HG03520 (cell line): ENCODE measurements at regions not wholly inside any gene's neighbourhood (a gene's known extent, or its start where the extent isn't known, plus 50 kb on each side); places are given as distances from the start of the nearest gene placed in this dataset.
"Not testable (repeated sequence)": the region's sequence is repeated elsewhere in the genome, so short reads cannot be mapped to it uniquely, and the experiment has no call there.

ENCODE experiments used
- ATAC-seq: cut with Tn5 transposase; IDR thresholded peaks from one replicate; pipeline ENCODE4 v1.9.1; 2021; ENCODE audit warnings: mild to moderate bottlenecking, moderate library complexity; ENCODE audit not compliant: unreplicated experiment

- ATAC-seq, result not testable (repeated sequence)
Observed at GRCh38 chrX:131875827-131876226, 147.3 kb upstream of the STK26 start.

DNA sequence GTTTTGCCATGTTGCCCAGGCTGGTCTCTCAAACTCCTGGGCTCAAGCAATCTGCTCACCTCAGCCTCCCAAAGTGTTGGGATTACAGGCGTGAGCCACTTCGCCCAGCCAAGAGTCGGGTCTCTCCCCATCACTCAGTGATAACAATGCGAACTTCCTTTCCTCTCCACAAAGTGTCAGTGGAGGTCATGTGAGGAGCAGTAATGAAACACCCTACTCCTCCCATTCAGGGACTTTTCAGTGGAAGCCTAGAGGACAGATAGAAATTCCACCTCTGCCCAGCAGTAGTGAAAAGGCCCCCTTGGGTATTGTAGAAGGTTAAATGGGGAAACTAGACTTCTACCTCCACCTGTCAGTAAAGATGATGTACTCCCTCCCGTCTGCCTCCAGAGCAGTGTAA is 141.9 kb upstream of the STK26 start:
- ATAC-seq, result no peak

- not testable (repeated sequence) for ATAC-seq
Observed at GRCh38 chrX:131885042-131885441, 138.1 kb upstream of the STK26 start.

DNA sequence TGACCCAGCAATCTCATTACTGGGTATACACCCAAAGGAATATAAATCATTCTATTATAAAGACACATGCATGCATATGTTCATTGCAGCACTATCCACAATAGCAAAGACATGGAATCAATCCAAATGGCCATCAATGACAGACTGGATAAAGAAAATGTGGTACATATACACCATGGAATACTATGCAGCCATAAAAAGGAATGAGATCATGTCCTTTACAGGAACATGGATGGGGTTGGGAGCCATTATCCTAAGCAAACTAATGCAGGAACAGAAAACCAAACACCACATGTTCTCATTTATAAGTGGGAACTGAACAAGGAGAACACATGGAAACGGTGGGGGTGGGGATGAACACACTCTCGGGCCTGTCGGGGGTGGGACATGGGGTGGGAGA is 129.2 kb upstream of the STK26 start:
- ATAC-seq, result not testable (repeated sequence)

GRCh38 chrX:131894995-131895394 is 128.1 kb upstream of the STK26 start:
- ATAC-seq, result no peak

- no peak for ATAC-seq
Observed at GRCh38 chrX:131895807-131896206, 127.3 kb upstream of the STK26 start.

- ATAC-seq, result no peak
Observed at GRCh38 chrX:131901546-131901945, 121.6 kb upstream of the STK26 start.

- ATAC-seq, result no peak
Observed at GRCh38 chrX:131907488-131908314, 115.4 kb upstream of the STK26 start.

GRCh38 chrX:131910586-131910985 is 112.5 kb upstream of the STK26 start:
- no peak for ATAC-seq

DNA sequence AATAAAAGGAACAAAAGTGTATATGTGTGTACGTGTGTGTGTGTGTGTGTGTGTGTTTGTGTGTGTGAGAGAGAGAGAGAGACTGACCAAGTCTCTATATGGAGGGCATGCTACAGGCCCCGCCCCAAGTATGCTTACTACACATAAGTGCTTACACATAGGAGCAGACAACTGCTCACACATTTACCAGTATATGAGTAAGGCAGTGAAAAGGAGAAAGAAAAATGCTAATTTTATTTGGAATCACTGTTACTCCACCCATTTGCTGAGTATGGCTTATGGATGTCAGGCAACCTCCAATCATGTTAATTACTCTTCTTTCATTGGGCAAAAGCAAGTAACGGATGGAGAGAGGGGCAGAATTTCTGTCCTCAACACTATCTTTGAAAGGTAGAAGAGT is 107.6 kb upstream of the STK26 start:
- no peak for ATAC-seq

DNA sequence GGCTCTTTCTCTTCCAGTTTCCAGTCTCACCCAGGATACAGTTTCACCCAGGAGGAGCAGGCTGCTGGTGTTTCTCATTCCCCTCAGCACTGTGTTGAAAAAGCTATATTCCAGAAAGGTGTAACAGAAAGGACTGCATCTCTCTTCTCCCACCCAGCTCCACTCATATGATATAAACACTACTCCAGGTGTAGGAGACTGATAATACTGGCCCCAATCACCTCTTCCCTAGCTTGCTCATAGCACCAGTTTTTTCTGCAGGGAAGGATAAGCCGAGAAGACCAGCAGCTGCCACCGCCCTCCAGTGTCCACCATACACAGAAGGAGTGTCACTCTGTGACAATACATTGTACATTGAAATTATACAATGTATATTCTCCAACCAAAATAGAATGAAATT is 105.5 kb upstream of the STK26 start:
- ATAC-seq, result no peak

DNA sequence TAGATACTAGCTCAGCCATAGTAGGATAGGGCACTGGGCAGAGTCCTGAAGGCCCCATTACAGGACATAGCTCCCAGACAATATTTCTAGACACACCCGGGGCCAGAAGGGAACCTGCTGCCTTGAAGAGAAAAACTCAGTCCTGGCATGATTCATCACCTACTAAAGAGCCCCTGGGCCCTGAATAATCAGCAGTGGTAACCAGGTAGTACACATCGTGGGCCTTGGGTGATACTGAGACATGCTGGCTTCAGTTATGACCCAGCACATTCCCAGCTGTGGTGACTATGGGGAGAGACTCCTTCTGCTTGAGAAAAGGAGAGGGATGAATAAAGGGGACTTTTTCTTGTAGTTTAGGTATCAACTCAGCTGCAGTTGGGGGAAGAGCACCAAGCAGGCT is 104.3 kb upstream of the STK26 start:
- no peak for ATAC-seq

- ATAC-seq, result no peak
Observed at GRCh38 chrX:131923614-131924250, 99.4 kb upstream of the STK26 start.

DNA sequence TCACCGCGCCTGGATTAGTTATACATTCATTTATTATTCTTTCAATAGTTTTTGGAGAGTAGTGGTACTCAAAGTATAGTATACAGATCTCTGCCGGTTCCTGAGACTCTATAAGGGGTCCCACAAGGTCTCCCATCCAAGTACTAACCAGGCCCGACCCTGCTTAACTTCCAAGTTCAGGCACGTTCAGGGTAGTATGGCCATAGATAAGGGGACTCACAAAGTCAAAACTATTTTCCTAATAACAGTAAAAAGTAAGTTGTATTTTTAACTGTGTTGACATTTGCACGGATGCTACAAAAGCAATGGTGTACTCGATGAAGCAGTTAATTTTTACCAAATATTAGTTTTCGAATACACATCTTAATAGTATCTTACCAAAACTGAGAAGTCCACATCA is 84.4 kb upstream of the STK26 start:
- ATAC-seq, result no peak

DNA sequence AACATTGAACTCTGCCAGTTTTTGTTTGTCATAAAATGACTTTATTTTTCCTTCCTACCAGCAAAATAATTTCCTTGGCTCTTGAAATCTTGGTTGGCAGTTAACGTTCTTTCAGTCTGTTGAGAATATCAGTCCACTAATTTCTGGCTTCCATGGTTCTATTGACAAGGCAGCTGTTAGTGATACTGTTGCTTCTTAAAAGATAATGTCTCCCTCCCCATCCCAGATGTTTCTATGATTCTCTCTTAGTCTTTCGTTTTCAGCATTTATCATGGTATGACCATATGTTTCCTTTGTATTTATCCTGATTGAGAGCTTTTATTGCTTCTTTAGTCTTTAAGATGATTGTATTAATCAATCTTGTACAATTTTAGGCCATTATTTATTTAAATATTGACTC is 81.1 kb upstream of the STK26 start:
- ATAC-seq, result no peak

GRCh38 chrX:131944936-131945902 is 77.9 kb upstream of the STK26 start:
- no peak for ATAC-seq

- ATAC-seq, result no peak
Observed at GRCh38 chrX:131951166-131951565, 71.9 kb upstream of the STK26 start.

GRCh38 chrX:131955099-131955777 is 67.9 kb upstream of the STK26 start:
- peak; percentile 43 for ATAC-seq

- no peak for ATAC-seq
Observed at GRCh38 chrX:131958724-131959123, 64.4 kb upstream of the STK26 start.

- ATAC-seq, result no peak
Observed at GRCh38 chrX:131970347-131970746, 52.8 kb upstream of the STK26 start.
